COR-L47 (cell line): ENCODE measurements at regions not wholly inside any gene's neighbourhood (a gene's known extent, or its start where the extent isn't known, plus 50 kb on each side); places are given as distances from the start of the nearest gene placed in this dataset.
A peak's percentile ranks its signal among the peaks of the same experiment; 100 is the strongest.
"Not testable (repeated sequence)": the region's sequence is repeated elsewhere in the genome, so short reads cannot be mapped to it uniquely, and the experiment has no call there.

Source experiments
- DNase-seq: peaks from one replicate; lab custom pipeline; 2025; lab: John Stamatoyannopoulos, UW

DNA sequence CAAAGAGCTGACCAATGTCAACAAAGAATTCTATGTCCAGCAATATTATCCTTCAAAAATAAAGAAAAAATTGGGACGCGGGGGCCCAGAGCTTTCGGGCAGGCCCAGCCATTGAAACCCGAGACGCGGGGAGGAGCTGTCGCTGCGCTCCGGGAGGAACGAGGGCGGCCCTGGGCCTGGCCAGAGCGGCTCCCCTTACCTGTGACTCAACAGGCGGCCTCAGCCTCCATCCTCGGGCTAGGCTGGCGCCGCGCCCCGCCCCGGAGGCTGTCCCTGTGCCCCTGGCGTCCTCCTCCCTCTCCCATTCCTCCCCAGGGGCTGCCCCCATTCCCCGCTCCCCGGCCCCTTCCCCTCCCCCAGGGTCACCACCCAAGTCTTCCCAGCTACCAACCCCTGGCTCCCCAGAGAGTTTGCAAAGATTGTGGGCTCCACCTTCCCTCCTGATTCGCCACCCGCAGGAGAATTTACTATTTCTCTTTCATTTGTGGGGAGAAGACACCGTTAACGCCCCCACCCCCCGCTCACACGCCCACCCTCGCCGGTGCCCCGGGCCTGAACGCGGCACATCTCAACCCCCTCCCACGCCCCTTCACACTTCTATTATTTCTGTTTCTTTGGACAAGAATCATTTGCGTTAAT lies 127.9 kb downstream of the ARRDC4 start:
- DNase-seq = not testable (repeated sequence)

DNA sequence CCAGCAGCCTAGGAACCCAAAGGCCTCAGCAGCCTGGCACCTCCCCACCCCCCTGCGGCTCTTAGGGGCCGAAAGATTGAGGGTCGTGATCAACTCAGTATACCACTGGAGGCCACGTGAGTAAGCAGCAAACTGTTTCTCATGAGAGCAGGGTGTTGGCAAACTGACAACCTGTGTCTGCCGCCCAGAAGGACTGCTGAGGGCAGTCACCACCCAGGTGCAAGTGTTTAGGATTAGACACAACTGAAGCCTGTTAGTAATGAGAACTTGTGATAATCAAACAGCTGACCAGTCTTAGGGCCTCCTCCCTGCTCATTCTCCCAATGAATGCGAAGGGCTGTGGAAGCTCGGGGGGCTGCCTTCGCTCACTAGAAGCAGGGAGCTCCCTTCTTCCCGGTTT lies 128.8 kb downstream of the ARRDC4 start:
- not testable (repeated sequence) for DNase-seq

DNA sequence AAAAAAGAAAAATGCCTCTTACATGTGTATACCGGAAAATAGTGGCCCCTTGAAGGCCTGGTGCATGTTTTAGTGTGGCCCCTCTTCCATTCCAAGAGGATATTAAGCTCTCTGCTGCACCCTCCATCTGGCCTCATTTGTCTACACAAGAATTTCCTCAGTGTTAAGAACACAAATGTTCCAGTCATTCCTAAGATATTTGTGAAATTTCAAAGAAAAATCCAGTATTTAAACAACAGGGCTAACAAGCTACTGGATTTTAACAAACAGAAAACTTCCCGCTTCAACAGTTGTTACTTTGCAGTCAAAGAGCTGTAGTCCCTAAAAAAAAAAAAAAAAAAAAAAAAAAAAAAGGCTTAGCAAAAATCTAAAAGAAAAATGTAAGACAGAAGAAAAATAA lies 137.5 kb downstream of the ARRDC4 start:
- not testable (repeated sequence) for DNase-seq

DNA sequence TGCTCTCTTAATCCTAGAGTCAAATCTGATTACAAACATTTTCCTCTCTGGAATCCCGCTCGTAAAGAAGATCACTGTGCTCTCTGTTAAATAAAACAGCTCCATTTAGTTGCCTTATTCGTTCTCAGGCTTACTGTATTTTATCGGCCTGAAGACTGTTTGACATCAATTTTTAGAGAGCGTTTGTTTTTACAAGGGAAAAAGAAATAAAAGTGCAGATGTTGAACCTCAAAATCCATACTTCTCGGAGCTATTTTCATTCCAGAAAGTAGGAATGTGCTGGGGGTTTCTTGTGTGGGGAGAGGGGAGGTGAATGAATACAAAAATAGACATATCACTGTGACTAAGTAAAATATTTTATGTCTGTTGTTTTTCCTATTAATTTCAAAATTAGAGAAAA lies 140.1 kb downstream of the ARRDC4 start:
- not testable (repeated sequence) for DNase-seq

GRCh38 chr15:98103570-98103969 lies 143.1 kb downstream of the ARRDC4 start:
- no peak for DNase-seq

- not testable (repeated sequence) for DNase-seq
Measured at GRCh38 chr15:98104386-98105151, 144.1 kb downstream of the ARRDC4 start.

DNA sequence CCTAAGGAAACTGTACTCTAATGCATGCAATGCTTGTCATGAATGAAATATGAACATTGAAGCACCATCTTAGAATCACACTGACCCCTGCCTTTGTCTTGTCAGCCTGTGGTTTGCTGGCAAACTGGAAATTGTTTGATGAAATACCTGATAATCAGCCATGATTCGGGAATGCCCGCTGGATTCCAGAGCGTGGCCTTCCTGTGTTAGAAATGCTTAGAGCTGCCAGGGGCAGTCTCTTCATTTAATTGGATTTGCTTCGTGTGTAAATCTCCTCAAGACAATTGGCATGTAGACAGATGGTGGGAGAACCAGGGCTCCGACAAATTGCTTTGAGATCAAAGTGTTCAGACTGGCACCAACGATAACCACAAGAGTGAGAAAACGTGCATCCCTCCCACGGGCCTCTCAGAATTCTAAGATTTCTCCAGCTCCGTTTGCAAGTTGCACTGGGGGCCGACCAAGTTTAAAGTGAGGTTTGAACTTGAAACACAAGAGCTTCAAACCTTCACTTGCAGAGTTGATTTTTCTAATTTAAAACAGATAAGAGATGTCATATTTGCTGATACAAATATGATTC lies 146.2 kb downstream of the ARRDC4 start:
- not testable (repeated sequence) for DNase-seq

GRCh38 chr15:98111806-98112205 lies 151.3 kb downstream of the ARRDC4 start:
- no peak for DNase-seq

- no peak for DNase-seq
Measured at GRCh38 chr15:98113327-98113726, 152.8 kb downstream of the ARRDC4 start.

DNA sequence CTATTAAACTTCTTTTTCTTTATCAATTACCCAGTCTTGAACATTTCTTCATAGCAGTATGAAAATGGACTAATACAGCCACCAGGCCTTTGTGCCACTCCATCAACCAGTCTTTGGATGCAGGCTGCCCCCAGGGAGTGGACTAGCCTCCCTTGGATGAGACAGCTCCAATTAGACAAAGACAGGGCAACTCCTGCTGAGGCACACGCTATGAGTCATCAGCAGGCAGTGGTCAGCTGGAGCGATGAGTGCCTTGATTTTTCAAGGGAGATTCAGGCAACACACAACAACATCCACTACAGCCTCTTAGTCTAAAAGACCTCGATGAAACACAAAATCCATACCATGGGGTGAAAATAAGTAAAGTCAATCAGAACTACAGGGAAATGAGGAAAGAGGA lies 160.1 kb downstream of the ARRDC4 start:
- DNase-seq = no peak

- no peak for DNase-seq
Measured at GRCh38 chr15:98121536-98121935, 161.0 kb downstream of the ARRDC4 start.

GRCh38 chr15:98121957-98122356 lies 161.5 kb downstream of the ARRDC4 start:
- DNase-seq = no peak

DNA sequence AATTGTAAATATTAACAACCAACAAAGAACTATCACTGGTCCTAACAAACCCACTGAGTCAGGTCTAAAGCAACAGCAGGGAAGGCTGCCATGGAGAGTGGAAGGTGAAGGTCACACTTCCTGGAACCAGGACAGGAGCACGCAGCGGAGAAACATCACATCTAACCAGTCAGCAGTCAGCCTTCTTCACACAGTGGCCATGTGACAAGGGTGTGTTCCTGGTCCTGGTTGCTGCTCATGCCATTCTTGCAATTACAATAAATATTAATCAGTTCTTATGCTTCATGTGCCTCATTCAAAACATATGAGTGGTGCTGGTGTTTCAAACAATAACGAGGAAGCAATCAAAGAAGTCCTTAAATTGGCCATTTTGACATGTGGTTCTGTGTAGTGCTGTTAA lies 162.8 kb downstream of the ARRDC4 start:
- DNase-seq = no peak

DNA sequence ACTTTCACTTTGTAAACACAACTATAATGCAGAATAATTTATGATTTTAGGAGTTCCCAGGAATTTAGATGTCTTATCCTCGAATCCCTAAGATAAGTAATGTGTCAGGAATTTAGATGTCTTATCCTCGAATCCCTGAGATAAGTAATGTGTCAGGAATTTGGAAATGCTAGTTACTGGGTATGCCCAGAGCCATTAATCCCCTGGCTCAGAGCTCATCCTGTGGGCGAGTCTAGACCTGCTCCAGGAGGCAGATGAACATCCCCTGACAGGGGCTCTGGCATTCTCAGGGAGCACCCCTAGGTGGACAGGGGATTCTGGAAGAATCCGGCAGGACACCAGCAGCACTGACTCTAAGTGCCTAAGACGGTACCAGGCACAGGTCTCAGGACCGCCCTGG lies 163.3 kb downstream of the ARRDC4 start:
- DNase-seq = no peak

- no peak for DNase-seq
Measured at GRCh38 chr15:98124581-98124980, 164.1 kb downstream of the ARRDC4 start.

- DNase-seq = no peak
Measured at GRCh38 chr15:98126326-98127085, 166.0 kb downstream of the ARRDC4 start.

- DNase-seq = peak; percentile 5
Measured at GRCh38 chr15:98127586-98127985, 167.1 kb downstream of the ARRDC4 start.

DNA sequence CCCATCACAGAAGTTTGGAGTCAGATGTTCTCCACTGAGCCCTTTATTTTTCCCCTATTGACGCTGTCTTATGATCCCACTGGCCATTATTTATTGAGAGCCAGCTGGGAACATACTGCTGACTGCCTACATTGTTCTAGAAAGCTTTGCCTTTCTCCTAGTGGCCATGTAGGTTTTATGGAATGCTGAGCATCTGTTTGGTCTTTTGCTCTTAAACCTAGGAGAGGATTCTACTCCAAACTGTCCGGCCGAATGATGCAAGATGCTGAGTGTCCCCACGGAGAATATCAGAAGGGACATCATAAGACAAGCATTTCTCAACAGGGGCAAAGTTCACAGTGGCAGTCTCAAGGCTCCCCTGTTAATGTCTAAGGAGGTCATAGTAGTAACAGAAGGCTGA lies 171.4 kb downstream of the ARRDC4 start:
- DNase-seq = no peak

- DNase-seq = no peak
Measured at GRCh38 chr15:98134905-98135304, 174.4 kb downstream of the ARRDC4 start.

DNA sequence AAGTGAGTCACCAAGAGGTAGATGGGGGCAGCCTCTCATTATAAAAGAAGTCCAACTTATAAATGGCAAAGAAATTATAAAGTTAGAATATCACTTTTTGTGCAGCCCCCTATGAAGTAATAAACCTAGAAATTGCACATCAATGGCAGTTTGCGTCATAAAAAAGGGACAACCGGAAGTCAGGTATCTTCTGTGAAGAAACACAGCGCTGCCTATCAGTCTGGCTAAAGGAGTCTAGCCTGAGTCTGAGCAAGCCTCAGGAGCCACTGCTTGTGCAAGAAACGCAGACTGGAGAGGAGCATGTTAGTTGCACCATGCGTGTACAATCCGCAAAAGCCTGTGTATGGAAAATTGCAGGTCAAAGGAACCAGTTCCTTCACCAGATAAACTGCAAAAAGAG lies 178.4 kb downstream of the ARRDC4 start:
- no peak for DNase-seq

DNA sequence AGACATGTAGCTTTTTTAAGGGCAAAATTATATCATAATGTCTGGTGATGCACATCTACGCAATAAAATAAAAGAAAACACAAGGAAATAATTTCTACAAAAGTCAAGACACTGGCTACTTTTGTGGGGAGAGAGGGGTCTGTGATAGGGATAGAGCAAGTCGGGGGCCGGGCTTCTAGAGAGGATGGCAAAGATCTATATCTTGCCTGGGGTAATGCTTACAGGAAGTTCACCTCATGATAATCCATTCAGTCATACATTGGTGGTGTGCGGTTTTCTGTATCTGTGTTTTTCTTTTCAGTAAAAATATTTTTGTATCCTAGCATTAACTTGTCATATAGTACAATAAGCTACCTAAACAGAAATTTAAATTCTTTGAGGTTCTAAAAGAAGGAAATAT lies 178.8 kb downstream of the ARRDC4 start:
- no peak for DNase-seq

- DNase-seq = no peak
Measured at GRCh38 chr15:98142572-98142971, 182.1 kb downstream of the ARRDC4 start.

GRCh38 chr15:98143116-98143515 lies 182.6 kb downstream of the ARRDC4 start:
- DNase-seq = no peak
